Mammary epithelial cell (primary cell): ENCODE measurements at regions not wholly inside any gene's neighbourhood (a gene's known extent, or its start where the extent isn't known, plus 50 kb on each side); places are given as distances from the start of the nearest gene placed in this dataset.

Experiments
- CTCF ChIP-seq, 2 donors: IDR thresholded peaks in 1 of 2; conservative IDR thresholded peaks in 1 of 2; 2 replicates each; pipeline ENCODE4 v1.5.1; 2011 to 2012; ENCODE audit warnings: inconsistent platforms in 2 of 2, low read length in 2 of 2, mild to moderate bottlenecking in 2 of 2, control low read depth in 1 of 2, low read depth in 1 of 2; ENCODE audit not compliant: insufficient read depth in 1 of 2; ENCODE audit errors: extremely low read depth in 1 of 2
- EZH2 ChIP-seq: IDR thresholded peaks from 2 replicates; pipeline ENCODE4 v1.6.1; 2012; ENCODE audit warnings: low read length, inconsistent platforms, borderline replicate concordance

GRCh38 chr12:46609674-46610073, 216.1 kb downstream of the SLC38A4 start:
- TF ChIP-seq CTCF (conservative IDR thresholded peaks at IDR 0.05 in 1 of 2, IDR thresholded peaks at IDR 0.05 in 1 of 2; ENCODE audit: extremely low read depth in 1 of 2, insufficient read depth in 1 of 2, low read depth in 1 of 2, low read length in 2 of 2) (no peak), EZH2 (no peak)
